Left ventricle myocardium inferior (tissue), 1 donor: ENCODE measurements at regions not wholly inside any gene's neighbourhood (a gene's known extent, or its start where the extent isn't known, plus 50 kb on each side); places are given as distances from the start of the nearest gene placed in this dataset.

ENCODE experiments used
- DNase-seq: peaks from one replicate; pipeline ENCODE4 v3.0.0-alpha.2; 2020
- H3K27ac ChIP-seq: fragments of 200-600 bp; replicated peaks from 2 replicates; pipeline ENCODE4 v1.8.0; 2021
- H3K27me3 ChIP-seq: fragments of 200-600 bp; 2 replicates; pipeline ENCODE4 v1.8.0; 2021; ENCODE audit warnings: low read depth
- H3K36me3 ChIP-seq: fragments of 200-600 bp; 2 replicates; pipeline ENCODE4 v1.8.0; 2021
- H3K4me1 ChIP-seq: fragments of 200-600 bp; 2 replicates; pipeline ENCODE4 v1.8.0; 2021
- H3K4me3 ChIP-seq: fragments of 200-600 bp; 2 replicates; pipeline ENCODE4 v1.8.0; 2021; ENCODE audit warnings: mild to moderate bottlenecking, moderate library complexity
- H3K9me3 ChIP-seq: fragments of 200-600 bp; replicated peaks from 2 replicates; pipeline ENCODE4 v1.8.0; 2021
- CTCF ChIP-seq: fragments of 200-600 bp; IDR thresholded peaks from 2 replicates; pipeline ENCODE4 v1.8.0; 2021; ENCODE audit warnings: antibody characterized with exemption, mild to moderate bottlenecking, borderline replicate concordance
- intact Hi-C: fragments of 100-400 bp; cut with micrococcal nuclease; formaldehyde crosslinking; loops from one replicate; pipeline ENCODE4 v1.11.0; 2022
- donor health status: DM: no; HTN: yes; CAD: no; lungs with severe emphysema.

GRCh38 chr6:133609415-133610226 lies 279.3 kb upstream of the TCF21 start:
- no peaks in the 10 kb centered on the region for H3K9me3 ChIP-seq
- H3K4me3 ChIP-seq, result no peak overlapping the region
- no peaks in the 10 kb centered on the region for H3K36me3 ChIP-seq
- H3K27me3 ChIP-seq, result peaks cover 6% of the 10 kb centered on the region
- H3K27ac ChIP-seq, result no peak overlapping the region
- no peak for TF ChIP-seq CTCF
- H3K4me1 ChIP-seq, result no peaks in the 10 kb centered on the region
- no peak for DNase-seq
- intact Hi-C loops, result no loop called here

GRCh38 chr6:133610227-133610840 lies 278.6 kb upstream of the TCF21 start:
- H3K4me3 ChIP-seq, result no peak overlapping the region
- no peak overlapping the region for H3K27ac ChIP-seq
- H3K27me3 ChIP-seq, result peaks cover 13% of the 10 kb centered on the region
- TF ChIP-seq CTCF, result no peak
- H3K4me1 ChIP-seq, result no peaks in the 10 kb centered on the region
- no peaks in the 10 kb centered on the region for H3K36me3 ChIP-seq
- no peak for DNase-seq
- intact Hi-C loops, result no loop called here
- no peaks in the 10 kb centered on the region for H3K9me3 ChIP-seq

- Histone ChIP-seq H3K36me3 (no peaks in the 10 kb centered on the region), H3K27ac (no peak overlapping the region), H3K4me3 (no peak overlapping the region), H3K4me1 (no peaks in the 10 kb centered on the region), H3K27me3 (peaks cover 13% of the 10 kb centered on the region), H3K9me3 (no peaks in the 10 kb centered on the region)
- no peak for TF ChIP-seq CTCF
- intact Hi-C loops, result no loop called here
- DNase-seq, result no peak
These were observed 277.9 kb upstream of the TCF21 start for GRCh38 chr6:133610971-133611370.

- no peaks in the 10 kb centered on the region for H3K36me3 ChIP-seq
- no peak overlapping the region for H3K4me3 ChIP-seq
- no peaks in the 10 kb centered on the region for H3K4me1 ChIP-seq
- no peak for TF ChIP-seq CTCF
- H3K9me3 ChIP-seq, result no peaks in the 10 kb centered on the region
- no peak overlapping the region for H3K27ac ChIP-seq
- DNase-seq, result no peak
- intact Hi-C loops, result no loop called here
- H3K27me3 ChIP-seq, result peaks cover 13% of the 10 kb centered on the region
These were observed 276.5 kb upstream of the TCF21 start for GRCh38 chr6:133612459-133612858.

GRCh38 chr6:133613211-133613610 lies 275.7 kb upstream of the TCF21 start:
- TF ChIP-seq CTCF, result no peak
- DNase-seq, result no peak
- H3K9me3 ChIP-seq, result no peaks in the 10 kb centered on the region
- H3K27me3 ChIP-seq, result peaks cover 13% of the 10 kb centered on the region
- no peak overlapping the region for H3K4me3 ChIP-seq
- H3K27ac ChIP-seq, result no peak overlapping the region
- no peaks in the 10 kb centered on the region for H3K4me1 ChIP-seq
- no peaks in the 10 kb centered on the region for H3K36me3 ChIP-seq
- intact Hi-C loops, result no loop called here
